Occipital lobe (tissue), 1 donor: ENCODE measurements at regions not wholly inside any gene's neighbourhood (a gene's known extent, or its start where the extent isn't known, plus 50 kb on each side); places are given as distances from the start of the nearest gene placed in this dataset.

Source experiments
- DNase-seq: peaks from one replicate; lab custom pipeline; 2025; lab: John Stamatoyannopoulos, UW

DNA sequence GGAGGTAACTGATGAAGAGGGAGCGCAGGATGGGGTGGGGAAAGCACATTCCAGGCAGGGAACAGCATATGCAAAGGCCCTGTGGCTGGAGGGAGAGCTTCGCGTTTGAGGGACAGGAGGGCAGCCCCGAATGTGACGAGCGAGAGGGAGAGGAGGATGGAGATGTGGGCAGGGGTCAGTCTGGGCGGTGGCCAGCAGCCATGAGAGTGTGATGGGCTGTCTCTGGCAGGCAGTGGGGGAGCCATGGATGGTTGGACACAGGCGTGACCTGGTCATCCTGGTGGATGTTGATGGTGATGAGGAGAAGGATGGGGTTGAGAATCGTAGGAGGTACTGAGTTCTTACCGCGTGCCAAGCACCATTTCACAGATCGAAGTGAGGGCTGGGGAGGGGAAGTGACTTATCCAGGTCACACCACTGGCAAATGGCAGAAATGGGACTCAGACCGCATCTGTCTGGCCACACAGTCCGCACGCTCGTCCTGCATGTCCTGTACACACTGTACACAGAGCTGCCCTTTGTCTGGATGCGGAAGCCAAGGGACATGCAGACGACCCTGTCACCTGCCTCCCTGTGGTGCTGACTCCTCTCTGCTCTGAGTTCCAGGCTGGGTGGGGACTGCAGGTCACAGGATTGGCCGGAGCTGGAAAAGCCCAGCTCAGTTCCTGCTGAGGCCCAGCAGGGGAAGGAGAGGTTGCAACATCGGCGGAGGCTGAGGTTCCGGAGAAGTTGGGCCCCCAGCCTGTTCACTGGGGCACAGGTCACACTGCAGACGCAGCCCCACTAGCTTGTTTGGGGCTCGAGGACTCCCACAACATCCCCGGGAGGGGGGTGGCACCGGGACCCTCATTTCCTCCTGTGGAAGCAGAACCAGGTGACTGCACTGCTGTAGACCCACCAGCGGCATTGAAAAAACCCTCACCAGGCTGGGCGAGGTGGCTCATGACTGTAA is 165.6 kb upstream of the IER5L start:
- peak; percentile 36 for DNase-seq

DNA sequence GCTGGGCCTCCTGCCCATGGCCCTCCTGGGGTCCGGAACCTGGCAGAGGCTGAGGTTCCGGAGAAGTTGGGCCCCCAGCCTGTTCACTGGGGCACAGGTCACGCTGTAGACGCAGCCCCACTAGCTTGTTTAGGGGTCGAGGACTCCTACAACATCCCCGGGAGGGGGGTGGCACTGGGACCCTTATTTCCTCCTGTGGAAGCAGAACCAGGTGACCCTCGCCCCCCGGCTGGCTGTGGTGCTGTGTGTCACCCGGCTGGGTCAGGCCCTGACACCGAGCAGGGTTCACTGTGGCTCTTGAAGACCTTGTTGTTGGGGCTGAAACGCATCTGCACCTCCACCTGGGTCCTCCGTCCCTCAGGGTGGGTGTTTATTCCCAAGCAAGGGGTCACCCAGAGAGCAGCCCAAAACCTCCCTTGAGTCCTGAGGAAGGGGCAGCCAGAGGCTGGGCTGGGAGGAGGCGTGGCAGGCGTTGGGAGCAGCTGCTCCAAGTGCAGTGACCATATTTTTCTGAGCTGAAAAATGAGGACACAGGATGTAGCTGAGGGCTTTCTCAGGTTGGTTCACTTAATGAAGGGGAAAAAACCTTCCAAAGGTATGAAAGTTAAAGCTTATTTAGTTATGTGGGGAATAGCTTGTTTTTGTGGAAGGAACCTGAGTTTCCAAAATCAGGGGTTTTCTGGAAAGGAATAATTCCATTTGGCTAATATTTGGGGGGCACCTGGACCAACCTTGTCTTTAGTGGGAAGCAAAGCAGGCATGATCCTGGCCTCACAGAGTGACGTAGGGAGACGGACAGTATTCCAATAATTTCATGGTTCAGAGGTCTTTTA is 164.7 kb upstream of the IER5L start:
- DNase-seq: no peak

DNA sequence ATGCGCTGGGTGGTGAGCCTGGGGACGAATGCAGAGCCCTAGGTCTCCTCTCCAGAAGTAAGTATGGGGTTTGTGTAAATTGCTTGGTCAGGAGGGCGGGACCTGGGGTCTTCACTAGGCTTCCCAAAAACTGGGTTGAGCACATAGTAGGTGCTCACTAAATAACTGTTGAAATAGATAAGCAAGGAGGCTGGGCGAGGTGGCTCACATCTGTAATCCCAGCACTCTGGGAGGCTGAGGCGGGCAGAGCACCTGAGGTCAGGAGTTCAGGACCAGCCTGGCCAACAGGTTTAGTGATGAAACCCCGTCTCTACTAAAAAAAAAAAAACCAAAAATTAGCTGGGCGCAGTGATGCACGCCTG is 163.9 kb upstream of the IER5L start:
- no peak for DNase-seq

DNA sequence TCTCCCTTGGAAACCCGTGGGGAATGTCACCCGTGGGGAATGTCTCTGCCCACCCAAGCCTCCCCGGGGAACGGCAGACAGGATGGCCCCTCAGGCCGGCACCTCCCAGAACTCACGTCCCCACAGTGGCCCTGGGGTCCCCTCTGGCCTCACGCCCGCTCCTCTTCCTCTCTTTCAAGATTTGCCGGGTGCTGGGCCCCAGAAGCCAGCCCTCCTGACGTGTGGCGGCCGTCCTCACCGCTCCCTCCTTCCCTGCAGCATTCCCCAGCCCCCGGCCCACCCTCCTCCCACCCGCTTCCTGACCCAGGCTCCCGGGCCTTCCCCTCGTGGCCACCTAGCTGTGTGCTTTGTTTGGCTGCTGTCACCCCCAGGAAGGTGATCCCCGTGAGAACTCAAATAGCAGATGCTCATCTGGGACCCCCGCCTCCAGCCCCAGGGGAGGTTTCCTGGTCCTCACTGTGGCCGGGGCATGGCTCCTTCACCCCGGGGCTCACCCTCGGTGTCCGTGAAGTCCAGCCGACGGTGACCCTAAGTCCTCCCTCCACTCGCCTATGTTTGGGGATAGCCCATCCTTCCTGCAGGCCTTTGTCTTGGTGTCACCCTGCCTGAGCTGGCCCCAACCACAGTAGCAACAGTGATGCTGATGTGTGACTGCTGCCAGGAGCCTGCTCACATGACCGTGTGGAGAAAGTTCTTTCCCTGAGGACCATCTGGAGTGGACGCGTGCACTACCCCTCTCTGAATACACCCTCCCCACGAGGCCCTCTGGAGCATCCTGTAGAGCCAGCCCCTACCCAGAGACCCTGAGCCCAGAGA is 163.3 kb upstream of the IER5L start:
- no peak for DNase-seq

DNA sequence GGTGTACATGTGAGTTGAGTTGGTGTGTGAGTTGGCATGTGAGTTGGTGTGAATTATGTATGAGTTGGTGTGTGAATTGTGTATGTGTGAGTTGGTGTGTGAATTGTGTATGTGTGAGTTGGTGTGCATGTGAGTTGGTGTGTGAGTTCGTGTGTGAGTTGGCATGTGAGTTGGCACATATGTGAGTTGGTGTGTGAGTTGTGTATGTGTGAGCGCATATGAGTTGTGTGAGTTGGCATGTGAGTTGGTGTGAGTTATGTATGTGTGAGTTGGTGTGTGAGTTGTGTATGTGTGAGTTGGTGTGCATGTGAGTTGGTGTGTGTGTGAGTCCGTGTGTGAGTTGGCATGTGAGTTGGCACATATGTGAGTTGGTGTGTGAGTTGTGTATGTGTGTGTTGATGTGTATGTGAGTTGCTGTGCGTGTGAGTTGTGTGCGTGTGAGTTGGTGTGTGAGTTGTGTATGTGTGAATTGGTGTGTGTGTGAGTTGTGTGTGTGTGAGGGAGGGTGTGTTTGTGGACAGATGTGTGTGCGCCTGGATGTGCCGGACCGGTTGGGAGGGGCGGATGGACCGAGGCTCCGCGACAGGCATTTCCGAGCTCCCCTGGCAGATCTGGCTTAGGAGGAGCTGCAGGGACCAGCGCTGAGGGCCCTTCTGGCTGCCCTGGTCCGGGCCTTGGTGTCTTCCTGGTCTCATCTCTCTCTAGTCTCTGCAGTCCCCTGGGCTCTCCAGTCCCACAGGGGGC is 162.5 kb upstream of the IER5L start:
- no peak for DNase-seq

DNA sequence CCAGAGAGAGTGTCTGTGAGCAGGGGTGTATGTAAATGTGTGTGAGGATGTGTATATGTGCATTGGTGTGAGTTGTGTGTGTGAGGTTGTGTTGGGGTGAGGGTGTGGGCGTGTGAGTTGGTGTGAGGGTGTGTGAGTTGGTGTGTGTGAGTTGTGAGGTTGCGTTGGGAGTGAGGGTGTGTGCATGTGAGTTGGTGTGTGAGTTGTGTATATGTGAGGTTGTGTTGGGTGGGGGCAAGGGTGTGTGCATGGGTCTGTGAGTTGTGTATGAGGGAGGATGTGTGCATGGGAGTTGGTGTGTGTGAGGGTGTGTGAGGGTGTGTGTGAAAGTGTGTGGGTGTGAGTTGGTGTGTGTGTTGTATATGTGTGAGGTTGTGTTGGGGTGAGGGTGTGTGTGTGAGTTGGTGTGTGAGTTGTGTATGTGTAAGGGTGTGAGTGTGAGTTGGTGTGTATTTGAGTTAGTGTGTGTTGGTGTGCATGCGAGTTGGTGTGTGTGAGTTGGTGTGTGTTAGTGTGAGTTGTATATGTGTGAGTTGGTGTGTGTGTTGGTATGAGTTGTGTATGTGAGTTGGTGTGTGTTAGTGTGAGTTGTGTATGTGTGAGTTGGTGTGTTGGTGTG is 161.6 kb upstream of the IER5L start:
- DNase-seq: no peak

DNA sequence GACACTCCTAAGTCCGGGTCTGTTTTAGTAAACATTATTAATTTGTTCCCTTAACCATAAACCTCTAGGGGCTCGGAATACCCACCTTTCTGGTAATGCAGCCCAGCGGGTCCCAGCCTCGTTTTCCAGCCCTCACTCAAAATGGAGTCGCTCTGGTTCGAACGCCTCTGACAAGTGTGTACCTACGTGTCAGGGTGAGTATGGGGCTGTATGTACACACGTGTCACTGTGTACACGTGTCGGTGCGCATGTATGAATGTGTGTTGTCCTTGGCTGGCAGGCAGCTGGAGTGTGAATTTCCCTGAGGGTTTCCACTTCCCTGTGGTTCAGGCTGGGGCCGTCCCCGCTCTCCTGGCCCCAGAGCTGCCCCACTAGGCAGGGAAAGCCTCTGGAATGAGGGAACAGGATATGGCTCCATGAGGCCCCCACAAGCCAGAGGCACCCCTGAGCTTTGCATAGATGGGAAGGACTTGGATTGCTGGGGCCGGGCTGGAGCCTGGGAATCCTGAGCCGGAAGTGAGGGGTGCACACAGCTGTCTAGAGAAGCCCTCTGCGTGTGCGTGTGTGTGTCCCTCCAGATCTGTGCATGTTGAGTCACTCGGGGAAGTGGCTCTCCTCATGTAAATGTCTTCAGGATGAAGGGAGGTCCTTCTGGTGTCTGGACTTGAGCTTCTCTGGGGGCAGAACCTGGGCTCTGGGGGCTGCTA is 160.8 kb upstream of the IER5L start:
- peak; percentile 30 for DNase-seq

DNA sequence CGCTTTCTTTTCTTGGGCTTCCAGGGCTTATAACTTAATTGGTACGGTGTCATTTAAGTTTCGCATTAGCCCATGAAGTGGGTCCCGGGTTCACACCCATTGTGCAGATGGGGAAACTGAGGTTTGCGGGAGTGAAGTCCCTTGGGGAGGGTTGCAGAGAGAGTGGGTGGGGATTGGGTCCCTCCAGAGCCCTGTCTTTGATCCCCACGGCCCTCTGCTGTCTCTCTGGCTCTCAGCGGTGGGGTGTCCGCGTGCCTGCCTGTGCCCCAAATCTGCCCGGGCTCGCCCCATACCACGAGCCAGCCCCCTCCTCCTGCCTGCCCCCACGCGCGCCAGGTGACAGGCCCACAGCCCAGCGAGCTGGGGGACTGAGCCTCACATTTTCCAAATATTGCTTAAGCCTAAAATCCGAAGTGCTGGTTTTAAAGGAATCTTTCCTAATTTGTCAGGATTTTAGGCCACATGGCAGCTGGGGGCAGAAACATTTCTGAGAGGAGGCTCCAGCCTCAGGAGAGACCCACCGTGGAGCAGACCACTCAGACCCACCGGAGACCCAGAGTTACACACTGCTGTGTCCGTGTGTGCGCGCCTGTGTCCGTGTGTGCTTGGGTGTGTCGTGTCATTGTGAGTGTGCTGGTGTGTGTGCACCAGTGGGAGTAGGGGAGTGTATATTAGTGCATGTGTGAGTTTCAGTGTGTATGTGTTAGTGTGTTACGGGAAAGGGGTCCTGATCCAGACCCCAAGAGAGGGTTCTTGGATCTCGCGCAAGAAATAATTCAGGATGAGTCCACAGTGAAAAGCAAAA is 159.5 kb upstream of the IER5L start:
- no peak for DNase-seq

DNA sequence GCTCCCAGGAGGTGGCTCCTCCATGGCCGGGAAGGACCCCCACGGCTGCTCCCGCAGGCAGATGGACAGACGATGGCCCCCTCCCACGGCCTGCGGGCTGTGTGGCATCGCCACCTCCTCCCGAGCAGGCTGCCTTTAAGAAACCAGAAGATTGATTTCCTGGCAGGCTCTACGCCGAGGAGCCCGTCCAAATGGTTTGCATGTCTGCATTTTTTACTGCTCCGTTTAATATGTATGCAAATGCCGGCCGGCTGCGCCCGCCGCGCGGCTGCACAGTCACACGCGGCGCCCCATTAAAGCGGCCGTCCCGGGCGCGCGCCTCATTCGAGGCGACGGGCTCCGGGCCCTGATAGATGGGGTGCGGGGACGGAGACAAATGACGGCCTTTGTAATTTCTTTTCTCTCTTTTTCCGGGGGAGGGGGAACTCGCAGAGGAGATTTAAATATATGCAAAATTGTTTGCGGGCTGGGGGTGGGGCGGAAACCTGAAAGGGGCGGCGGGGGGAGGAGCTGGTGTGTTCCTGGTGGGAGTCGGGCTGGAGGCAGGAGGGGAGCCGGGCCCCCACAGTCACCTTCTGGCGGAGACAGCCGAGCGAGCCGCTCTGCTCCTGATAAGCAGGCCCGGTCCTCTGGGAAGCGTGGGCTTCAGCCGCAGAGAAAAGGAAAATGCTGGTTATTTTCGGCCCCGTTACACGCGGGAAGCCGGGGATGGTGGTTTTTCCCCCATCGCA is 158.7 kb upstream of the IER5L start:
- peak; percentile 63 for DNase-seq

DNA sequence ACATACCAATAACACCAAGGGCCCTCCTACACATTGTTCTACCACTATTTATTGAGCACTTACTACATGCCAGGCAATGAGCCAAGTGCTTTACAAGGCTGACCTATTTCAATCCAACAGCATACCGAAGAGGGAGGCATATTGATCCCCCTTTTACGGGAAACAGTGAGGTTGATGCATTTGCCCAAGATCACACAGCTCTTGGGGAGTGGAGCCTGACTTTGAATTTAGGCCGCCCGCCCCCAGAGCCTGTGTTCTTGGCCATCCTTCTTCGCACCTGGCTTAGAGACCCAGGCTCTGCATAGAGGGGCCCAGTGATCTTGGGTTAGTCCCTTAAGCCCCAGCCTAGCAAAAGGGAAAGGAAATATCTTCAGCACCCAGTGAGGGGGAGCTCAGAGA is 158.1 kb upstream of the IER5L start:
- no peak for DNase-seq

DNA sequence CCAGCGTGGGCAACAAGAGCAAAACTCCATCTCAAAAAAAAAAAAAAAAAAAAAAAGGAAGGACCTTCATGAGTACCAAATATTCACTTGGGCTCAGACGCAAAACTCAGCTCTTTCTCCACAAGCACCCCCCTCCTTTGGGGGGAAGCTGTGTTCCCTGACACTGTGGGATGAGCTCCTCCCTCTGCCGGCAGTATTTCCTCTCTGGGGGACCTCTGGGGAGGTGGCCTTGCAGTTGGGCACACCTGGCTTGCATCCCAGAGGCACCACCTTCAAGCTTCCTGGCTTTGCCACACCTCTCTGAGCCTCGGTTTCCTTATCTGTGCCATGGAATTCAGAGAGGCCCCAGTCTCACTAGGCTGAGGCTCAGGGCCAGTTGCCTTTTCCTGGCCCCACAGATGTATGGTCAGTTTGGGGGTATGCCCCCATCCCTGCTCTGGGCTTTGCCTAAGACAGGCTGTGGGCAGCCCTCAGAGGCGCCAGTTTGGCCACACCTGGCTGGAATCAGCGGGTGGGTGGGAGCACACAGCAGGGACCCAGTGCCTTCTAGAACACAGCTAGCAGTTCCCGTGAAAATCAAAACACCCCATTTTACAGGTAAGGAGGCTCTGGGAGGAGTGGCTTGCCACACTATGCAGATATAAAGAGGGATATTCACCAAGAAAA is 157.5 kb upstream of the IER5L start:
- no peak for DNase-seq

DNA sequence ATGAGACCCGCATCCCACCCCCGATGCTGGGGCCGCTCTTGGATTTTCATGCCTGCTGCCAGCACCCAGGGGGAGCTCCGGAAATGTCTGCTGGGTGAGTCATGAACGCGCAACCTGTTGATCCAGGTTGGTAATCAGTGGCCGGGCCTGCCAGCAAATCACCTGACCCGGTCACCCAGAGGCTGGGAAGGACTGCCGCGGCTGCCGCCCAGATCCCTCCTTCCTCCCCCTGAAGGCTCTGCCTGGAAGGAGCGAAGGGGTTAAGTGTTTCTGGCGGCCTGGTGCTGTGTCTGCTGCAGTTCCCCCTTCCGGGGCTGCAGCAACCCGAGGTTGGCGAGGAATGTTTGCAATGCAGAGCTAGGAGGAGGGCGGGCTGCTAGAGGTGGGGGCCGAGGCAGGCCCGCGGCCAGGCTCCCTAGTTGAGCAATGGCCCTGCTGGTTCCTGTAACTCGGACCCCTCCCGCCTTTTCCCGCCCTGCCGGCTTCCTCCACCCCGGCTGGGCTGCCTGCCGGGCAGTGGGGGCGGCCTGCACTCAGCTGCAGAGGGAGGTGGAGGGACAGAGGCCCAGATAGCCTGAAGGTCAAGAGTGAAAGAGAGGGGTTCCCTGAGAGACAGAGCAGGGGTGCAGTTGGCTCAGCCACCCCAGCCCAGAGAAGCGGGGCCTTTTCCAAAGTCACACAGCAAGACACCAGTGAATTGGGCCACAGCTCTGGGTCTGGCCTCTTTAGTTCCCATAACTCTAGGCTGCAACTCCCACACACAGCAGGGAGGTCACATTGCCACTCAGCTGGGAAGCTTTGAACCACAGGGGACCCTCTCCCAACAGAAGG is 156.3 kb upstream of the IER5L start:
- peak; percentile 67 for DNase-seq

DNA sequence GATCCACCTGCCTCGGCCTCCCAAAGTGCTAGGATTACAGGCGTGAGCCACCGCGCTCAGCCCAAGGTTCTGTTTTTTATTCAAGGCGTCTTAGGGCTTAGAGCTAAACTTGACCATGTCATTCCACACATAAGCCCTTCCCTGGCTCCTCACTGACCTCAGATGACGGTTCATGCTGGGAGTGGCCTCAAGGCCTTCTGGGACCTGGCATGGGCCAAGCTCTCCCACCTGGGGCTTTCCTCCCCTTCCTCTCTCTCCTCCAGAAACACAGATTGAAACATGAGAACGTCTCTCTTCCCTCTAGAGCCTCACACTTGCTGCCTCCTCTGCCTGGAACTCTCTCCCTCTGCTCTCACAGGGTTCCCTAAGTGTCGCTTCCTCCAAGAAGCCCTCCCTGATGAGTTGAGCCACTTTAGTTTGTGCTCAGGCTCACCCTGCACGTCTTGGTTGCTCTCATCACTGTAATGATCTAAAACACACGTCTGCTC is 155.6 kb upstream of the IER5L start:
- DNase-seq: no peak

DNA sequence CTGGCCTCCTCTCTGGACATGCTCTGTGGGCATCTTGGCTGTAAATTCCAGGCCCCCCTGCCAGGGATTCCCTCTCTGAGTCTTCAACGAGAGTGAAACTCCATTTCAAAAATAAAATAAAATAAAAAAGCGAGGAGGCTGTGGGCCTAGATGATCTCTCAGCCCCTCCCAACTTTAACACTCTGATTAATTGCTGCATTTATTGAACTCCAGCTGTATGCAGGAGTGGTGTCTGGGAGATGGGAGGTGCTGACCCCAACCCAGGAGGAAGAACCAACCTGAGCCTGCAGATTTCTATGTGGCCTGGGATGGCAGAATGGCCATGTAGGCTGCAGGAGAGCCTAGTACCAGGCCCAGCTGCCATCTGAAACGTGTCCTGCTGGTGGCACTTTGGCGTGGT is 154.5 kb upstream of the IER5L start:
- no peak for DNase-seq

DNA sequence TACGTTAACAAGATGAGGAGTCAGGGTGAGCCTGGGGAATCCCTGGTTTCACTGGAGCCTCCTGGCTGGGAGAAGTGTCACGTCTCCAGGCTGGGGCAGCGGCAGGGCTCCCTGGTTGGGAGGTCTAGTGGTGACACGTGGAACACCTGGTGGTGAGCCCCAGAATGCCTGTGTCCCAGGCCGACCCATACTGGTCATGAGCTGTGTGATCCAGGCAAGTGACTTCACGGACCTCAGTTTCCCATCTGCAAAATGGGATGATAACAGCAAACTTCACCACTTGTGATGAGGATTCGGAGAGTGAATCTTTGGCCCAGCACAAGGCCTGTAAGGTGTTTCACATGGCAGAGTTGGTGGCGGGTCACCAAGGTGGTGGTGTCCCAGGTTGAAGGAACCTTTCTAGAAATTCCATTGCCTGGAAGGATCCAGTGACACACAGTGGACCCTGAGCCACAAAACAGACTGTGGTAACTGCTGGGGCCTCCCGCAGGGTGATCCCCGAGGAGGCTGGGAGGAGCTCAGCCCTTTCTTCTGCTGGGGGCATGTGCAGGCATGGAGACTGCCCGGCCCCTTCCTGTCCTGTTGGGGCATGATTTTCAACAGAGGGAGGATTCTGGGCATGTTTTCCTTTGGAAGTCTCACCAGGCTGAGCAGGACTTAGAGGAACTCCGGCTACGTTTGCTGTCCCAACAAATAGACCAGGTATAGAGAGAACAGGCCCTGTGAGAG is 153.9 kb upstream of the IER5L start:
- DNase-seq: no peak

DNA sequence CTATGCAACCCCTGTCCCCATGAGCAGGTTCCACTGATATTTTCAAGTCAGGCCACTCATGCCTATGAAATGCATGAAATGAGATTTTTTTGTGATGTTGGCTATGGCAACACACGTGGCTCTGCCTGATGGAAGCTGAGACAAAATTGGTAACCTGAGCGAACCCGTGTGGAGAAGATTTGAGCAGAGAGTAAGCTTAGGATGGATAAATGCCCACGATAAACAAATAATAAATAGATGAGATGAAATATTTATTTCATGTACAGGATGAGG is 153.4 kb upstream of the IER5L start:
- no peak for DNase-seq
